Sigmoid colon (tissue), 6 donors: ENCODE measurements at regions not wholly inside any gene's neighbourhood (a gene's known extent, or its start where the extent isn't known, plus 50 kb on each side); places are given as distances from the start of the nearest gene placed in this dataset.
A peak's percentile ranks its signal among the peaks of the same experiment; 100 is the strongest.

Experiments used
- DNase-seq: peaks from one replicate; pipeline ENCODE4 v3.0.0-alpha.2; 2019
- H3K27ac ChIP-seq, 4 donors: fragments of 200-600 bp; sonication (generic); one replicate each; pipeline ENCODE4 v1.5.1; 2016 to 2019; ENCODE audit warnings: mild to moderate bottlenecking in 1 of 4
- H3K27me3 ChIP-seq, 3 donors: fragments of 200-600 bp; sonication (generic); one replicate each; pipeline ENCODE4 v1.5.1; 2019; ENCODE audit warnings: mild to moderate bottlenecking in 1 of 3
- H3K36me3 ChIP-seq, 4 donors: fragments of 200-600 bp; sonication (generic); one replicate each; pipeline ENCODE4 v1.5.1; 2016 to 2019
- H3K4me1 ChIP-seq, 4 donors: fragments of 200-600 bp; sonication (generic); one replicate each; pipeline ENCODE4 v1.5.1; 2017 to 2019
- H3K4me3 ChIP-seq, 4 donors: fragments of 200-600 bp; sonication (generic); one replicate each; pipeline ENCODE4 v1.5.1; 2017 to 2019; ENCODE audit warnings: mild to moderate bottlenecking in 2 of 4, moderate library complexity in 1 of 4
- H3K9me3 ChIP-seq, 4 donors: fragments of 200-600 bp in 3 of 4; sonication (generic) in 3 of 4; one replicate each; pipeline versions ENCODE4 v1.5.1 to v1.6.1; 2013 to 2019
- CTCF ChIP-seq, 4 experiments: fragments of 450-650 bp in 3 of 4; fragments of 200-600 bp in 1 of 4; IDR thresholded peaks; one replicate each; pipeline ENCODE4 v1.5.1; 2016 to 2019; ENCODE audit warnings: antibody characterized with exemption in 4 of 4, mild to moderate bottlenecking in 3 of 4, moderate library complexity in 2 of 4
- EP300 ChIP-seq, 4 donors: sonication (generic); formaldehyde crosslinking; IDR thresholded peaks; one replicate each; pipeline ENCODE4 v1.6.1; 2017; ENCODE audit warnings: antibody characterized with exemption in 4 of 4
- POLR2A ChIP-seq, 2 donors: fragments of 450-650 bp; IDR thresholded peaks; one replicate each; pipeline ENCODE4 v1.6.1; 2016; ENCODE audit warnings: antibody characterized with exemption in 2 of 2, mild to moderate bottlenecking in 2 of 2, moderate library complexity in 2 of 2
- POLR2AphosphoS5 ChIP-seq, 4 donors: sonication (generic); formaldehyde crosslinking; IDR thresholded peaks; one replicate each; pipeline ENCODE4 v1.6.1; 2017; ENCODE audit warnings: antibody characterized with exemption in 4 of 4
- WGBS, 2 donors: extraction: QIAGEN DNeasy Blood & Tissue Kit; methylation state at CpG; one replicate each; pipeline ENCODE4 v1.1.7; 2013; 5-methylcytosine and 5-hydroxymethylcytosine counted together
- intact Hi-C: fragments of 100-400 bp; cut with DNase I; formaldehyde crosslinking; loops from one replicate; pipeline ENCODE4 v1.15.1; 2023
- donor health status: healthy with polysubstance abuse.
- donor health status: healthy.

GRCh38 chr15:31970007-31970406, 60.3 kb upstream of the CHRNA7 start:
- WGBS, 2 donors, result 50 to 74% methylated on average over 4 of the region's 4 CpGs
- H3K27me3 ChIP-seq, result peaks cover 0 to under 1% (median 0%) of the 10 kb centered on the region in 3 donors
- H3K4me1 ChIP-seq, result peaks cover 0 to 3% (median under 1%) of the 10 kb centered on the region in 4 donors
- DNase-seq, result no peak
- intact Hi-C loops, result no loop called here
- no peaks in the 10 kb centered on the region for H3K9me3 ChIP-seq
- no peak overlapping the region for H3K27ac ChIP-seq
- H3K4me3 ChIP-seq, result no peak overlapping the region
- TF ChIP-seq POLR2AphosphoS5 (IDR thresholded peaks at IDR 0.05) (no peak), EP300 (IDR thresholded peaks at IDR 0.05) (no peak), POLR2A (IDR thresholded peaks at IDR 0.05) (no peak), CTCF (IDR thresholded peaks at IDR 0.05) (no peak)
- no peaks in the 10 kb centered on the region for H3K36me3 ChIP-seq

- no peak for DNase-seq
- Histone ChIP-seq H3K36me3 (no peaks in the 10 kb centered on the region), H3K4me3 (no peak overlapping the region), H3K27ac (no peak overlapping the region), H3K9me3 (no peaks in the 10 kb centered on the region), H3K27me3 (peaks cover 0 to 32% (median 28%) of the 10 kb centered on the region in 3 donors), H3K4me1 (peaks cover 0 to 16% (median 5%) of the 10 kb centered on the region in 4 donors)
- TF ChIP-seq POLR2AphosphoS5 (IDR thresholded peaks at IDR 0.05) (no peak), POLR2A (IDR thresholded peaks at IDR 0.05) (no peak), EP300 (IDR thresholded peaks at IDR 0.05) (no peak), CTCF (IDR thresholded peaks at IDR 0.05) (no peak)
- intact Hi-C loops, result no loop called here
- 85 to 91% methylated on average over 10 of the region's 10 CpGs for WGBS, 2 donors
Measured at GRCh38 chr15:31973197-31973596, 57.1 kb upstream of the CHRNA7 start.

- Histone ChIP-seq H3K27ac (no peak overlapping the region), H3K4me3 (no peak overlapping the region), H3K36me3 (no peaks in the 10 kb centered on the region), H3K27me3 (peaks cover 0 to 34% (median 28%) of the 10 kb centered on the region in 3 donors), H3K4me1 (peaks cover 0 to 16% (median 5%) of the 10 kb centered on the region in 4 donors), H3K9me3 (no peaks in the 10 kb centered on the region)
- TF ChIP-seq POLR2A (IDR thresholded peaks at IDR 0.05) (no peak), CTCF (IDR thresholded peaks at IDR 0.05) (no peak), EP300 (IDR thresholded peaks at IDR 0.05) (no peak), POLR2AphosphoS5 (IDR thresholded peaks at IDR 0.05) (no peak)
- 65 to 68% methylated on average over 6 of the region's 6 CpGs for WGBS, 2 donors
- DNase-seq, result no peak
- intact Hi-C loops, result no loop called here
Measured at GRCh38 chr15:31974154-31974794, 56.0 kb upstream of the CHRNA7 start.

GRCh38 chr15:31974855-31975829, 55.2 kb upstream of the CHRNA7 start:
- WGBS, 2 donors, result 4 to 19% methylated on average over 36 of the region's 36 CpGs
- Histone ChIP-seq H3K27me3 (peaks cover 0 to 34% (median 28%) of the 10 kb centered on the region in 3 donors), H3K4me1 (peaks cover 0 to 16% (median 5%) of the 10 kb centered on the region in 4 donors), H3K36me3 (no peaks in the 10 kb centered on the region), H3K4me3 (peak overlapping the region in 1 of 4 donors; percentile 18), H3K9me3 (no peaks in the 10 kb centered on the region), H3K27ac (no peak overlapping the region)
- DNase-seq, result no peak
- intact Hi-C loops, result loop anchor here (5.0 kb wide), 1 partner anchor 57 kb away; the partner anchor contains the start of gene CHRNA7
- peak in 2 of 4 experiments; percentile 25 to 48 for TF ChIP-seq CTCF (IDR thresholded peaks at IDR 0.05)
- no peak for TF ChIP-seq POLR2AphosphoS5 (IDR thresholded peaks at IDR 0.05)
